ENCODE measurements at regions not wholly inside any gene's neighbourhood (a gene's known extent, or its start where the extent isn't known, plus 50 kb on each side); places are given as distances from the start of the nearest gene placed in this dataset.

- Histone ChIP-seq H3K79me2 (ENCODE audit: insufficient read depth, low read length) (no peaks in the 10 kb centered on the region), H4K20me1 (ENCODE audit: insufficient read depth, low read length) (no peaks in the 10 kb centered on the region), H3K36me3 (ENCODE audit: insufficient read depth, low read length) (no peaks in the 10 kb centered on the region), H3K9me3 (ENCODE audit: low read length) (no peaks in the 10 kb centered on the region), H3K9ac (ENCODE audit: low read length) (no peak overlapping the region), H3K4me2 (ENCODE audit: low read length) (no peak overlapping the region), H3K9me2 (ENCODE audit: low read depth, low read length) (no peaks in the 10 kb centered on the region), H3K4me3 (ENCODE audit: low read depth, low read length, poor library complexity, severe bottlenecking) (no peak overlapping the region), H3K27ac (ENCODE audit: low read depth, low read length, poor library complexity, severe bottlenecking) (no peak overlapping the region), H3K27me3 (ENCODE audit: insufficient read depth, low read length) (0 out of 2 replicates have a peak, but pooled peaks cover 4% of the 10 kb centered on the region), H3F3A (ENCODE audit: insufficient read depth, low read length) (no peaks in the 10 kb centered on the region), H3K4me1 (ENCODE audit: insufficient read depth, low read length, severe bottlenecking) (no peaks in the 10 kb centered on the region), H2AFZ (ENCODE audit: low read length) (no peak overlapping the region)
- TF ChIP-seq CTCF (IDR thresholded peaks at IDR 0.05; ENCODE audit: low read length) = no peak
- TF ChIP-seq EZH2 (IDR thresholded peaks at IDR 0.05; ENCODE audit: borderline replicate concordance, low read length) = no peak
Observed at GRCh38 chr2:236496340-236496739, 73.3 kb upstream of the ACKR3 start.

DNA sequence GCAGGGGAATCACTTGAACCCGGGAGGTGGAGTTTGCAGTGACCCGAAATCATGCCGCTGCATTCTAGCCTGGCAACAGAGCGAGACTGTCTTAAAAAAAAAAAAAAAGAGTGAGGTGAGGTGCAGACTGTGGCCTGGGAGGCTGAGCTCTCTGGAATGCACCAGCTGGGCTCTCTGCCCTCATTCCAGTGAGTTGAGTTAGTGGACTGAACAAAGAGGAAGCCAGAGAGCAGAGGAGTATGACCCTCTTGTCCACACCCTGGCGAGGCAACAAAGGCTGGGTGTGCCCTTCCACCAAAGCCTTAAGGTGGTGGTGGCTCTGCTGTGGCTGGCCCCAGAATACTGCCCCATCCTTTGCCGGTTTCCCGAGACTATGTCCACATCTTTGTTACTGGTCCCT, 71.3 kb upstream of the ACKR3 start:
- Histone ChIP-seq H4K20me1 (ENCODE audit: insufficient read depth, low read length) (no peaks in the 10 kb centered on the region), H3K27me3 (ENCODE audit: insufficient read depth, low read length) (0 out of 2 replicates have a peak, but pooled peaks cover 4% of the 10 kb centered on the region), H3K9me2 (ENCODE audit: low read depth, low read length) (no peaks in the 10 kb centered on the region), H3K27ac (ENCODE audit: low read depth, low read length, poor library complexity, severe bottlenecking) (no peak overlapping the region), H3K4me1 (ENCODE audit: insufficient read depth, low read length, severe bottlenecking) (no peaks in the 10 kb centered on the region), H3K36me3 (ENCODE audit: insufficient read depth, low read length) (no peaks in the 10 kb centered on the region), H3K9ac (ENCODE audit: low read length) (no peak overlapping the region), H3K9me3 (ENCODE audit: low read length) (no peaks in the 10 kb centered on the region), H2AFZ (ENCODE audit: low read length) (no peak overlapping the region), H3K79me2 (ENCODE audit: insufficient read depth, low read length) (no peaks in the 10 kb centered on the region), H3K4me2 (ENCODE audit: low read length) (no peak overlapping the region), H3F3A (ENCODE audit: insufficient read depth, low read length) (no peaks in the 10 kb centered on the region), H3K4me3 (ENCODE audit: low read depth, low read length, poor library complexity, severe bottlenecking) (no peak overlapping the region)
- TF ChIP-seq CTCF (IDR thresholded peaks at IDR 0.05; ENCODE audit: low read length) (no peak), EZH2 (IDR thresholded peaks at IDR 0.05; ENCODE audit: borderline replicate concordance, low read length) (no peak)

DNA sequence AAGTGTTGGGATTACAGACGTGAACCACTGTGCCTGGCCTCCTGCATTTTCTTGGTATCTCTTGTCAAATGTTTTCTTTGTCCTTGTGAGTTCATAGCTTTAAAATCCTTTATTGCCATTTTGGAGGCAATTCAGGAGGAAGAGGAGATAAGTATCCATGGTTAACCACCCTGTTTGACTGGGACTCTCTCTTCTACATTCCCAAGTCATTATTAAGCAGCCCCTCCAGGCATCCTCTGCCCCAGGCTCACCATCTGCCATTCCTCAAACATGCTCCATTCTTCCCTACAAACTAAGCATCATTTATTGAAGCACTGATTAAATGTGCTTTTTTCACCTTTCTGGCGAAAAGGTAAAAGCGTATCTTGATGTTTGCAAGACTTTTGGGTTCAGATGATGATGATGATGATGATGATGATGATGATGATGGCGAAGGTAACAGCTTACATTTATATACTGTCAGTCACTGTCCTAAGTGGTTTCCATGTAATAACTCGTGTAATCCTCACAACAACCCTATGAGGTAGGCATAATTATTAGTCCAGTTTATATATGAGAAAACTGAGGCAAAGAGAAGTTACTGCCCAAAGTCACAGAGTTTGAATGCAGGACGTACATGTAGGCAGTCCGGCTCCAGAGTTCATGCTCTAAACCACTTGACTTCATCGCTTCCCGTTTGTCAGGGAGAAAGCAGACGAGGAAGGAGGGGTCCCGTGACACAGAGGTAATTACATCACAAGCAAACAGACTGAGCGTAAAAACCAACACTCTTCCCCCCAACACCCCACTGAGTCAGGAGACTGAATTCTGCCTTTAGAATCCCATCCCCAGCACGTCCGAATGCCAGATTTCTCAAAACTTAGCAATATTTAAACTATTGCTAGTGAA, 69.7 kb upstream of the ACKR3 start:
- Histone ChIP-seq H3K9me3 (ENCODE audit: low read length) (no peaks in the 10 kb centered on the region), H3K9me2 (ENCODE audit: low read depth, low read length) (no peaks in the 10 kb centered on the region), H4K20me1 (ENCODE audit: insufficient read depth, low read length) (no peaks in the 10 kb centered on the region), H3K27me3 (ENCODE audit: insufficient read depth, low read length) (peaks cover 4% of the 10 kb centered on the region; the same call in 1 of the 2 replicates), H3K36me3 (ENCODE audit: insufficient read depth, low read length) (no peaks in the 10 kb centered on the region), H3K79me2 (ENCODE audit: insufficient read depth, low read length) (no peaks in the 10 kb centered on the region), H3K4me1 (ENCODE audit: insufficient read depth, low read length, severe bottlenecking) (no peaks in the 10 kb centered on the region), H3K27ac (ENCODE audit: low read depth, low read length, poor library complexity, severe bottlenecking) (no peak overlapping the region), H3K4me2 (ENCODE audit: low read length) (no peak overlapping the region), H2AFZ (ENCODE audit: low read length) (no peak overlapping the region), H3K4me3 (ENCODE audit: low read depth, low read length, poor library complexity, severe bottlenecking) (no peak overlapping the region), H3F3A (ENCODE audit: insufficient read depth, low read length) (no peaks in the 10 kb centered on the region), H3K9ac (ENCODE audit: low read length) (no peak overlapping the region)
- no peak for TF ChIP-seq CTCF (IDR thresholded peaks at IDR 0.05; ENCODE audit: low read length)
- no peak for TF ChIP-seq EZH2 (IDR thresholded peaks at IDR 0.05; ENCODE audit: borderline replicate concordance, low read length)

Measured in OCI-LY1 (cell line).